ACHN (cell line): ENCODE measurements at regions not wholly inside any gene's neighbourhood (a gene's known extent, or its start where the extent isn't known, plus 50 kb on each side); places are given as distances from the start of the nearest gene placed in this dataset.

Source experiments
- DNase-seq: peaks from one replicate; pipeline ENCODE4 v3.0.0-alpha.2; 2015
- in situ Hi-C: cut with HindIII; loops from 2 replicates; pipeline ENCODE4 v1.10.0; 2017; ENCODE audit warnings: low sequenced_read_pairs, low pct_ligation_motif_present, low pct_unique_long_range_greater_than_20kb

GRCh38 chr4:43374216-43374751 is 481.8 kb downstream of the GRXCR1 start:
- in situ Hi-C loops, result no loop called here
- DNase-seq, result no peak

- in situ Hi-C loops, result no loop called here
- no peak for DNase-seq
These were observed 486.5 kb downstream of the GRXCR1 start for GRCh38 chr4:43379016-43379415.

GRCh38 chr4:43380093-43380492 is 487.6 kb downstream of the GRXCR1 start:
- in situ Hi-C loops, result no loop called here

GRCh38 chr4:43391069-43391468 is 498.6 kb downstream of the GRXCR1 start:
- in situ Hi-C loops, result no loop called here

More at GRCh38 chr4:43380093-43380492, 487.6 kb downstream of the GRXCR1 start:
- no peak for DNase-seq

GRCh38 chr4:43394976-43395375 is 502.5 kb downstream of the GRXCR1 start:
- no peak for DNase-seq
- in situ Hi-C loops, result no loop called here

More at GRCh38 chr4:43391069-43391468, 498.6 kb downstream of the GRXCR1 start:
- DNase-seq, result no peak

- no peak for DNase-seq
- in situ Hi-C loops, result no loop called here
These were observed 507.2 kb downstream of the GRXCR1 start for GRCh38 chr4:43399726-43400125.

GRCh38 chr4:43402393-43402792 is 509.9 kb downstream of the GRXCR1 start:
- in situ Hi-C loops, result no loop called here

GRCh38 chr4:43410636-43411035 is 518.1 kb downstream of the GRXCR1 start:
- in situ Hi-C loops, result no loop called here
- no peak for DNase-seq

More at GRCh38 chr4:43402393-43402792, 509.9 kb downstream of the GRXCR1 start:
- no peak for DNase-seq

GRCh38 chr4:43411226-43411625 is 518.7 kb downstream of the GRXCR1 start:
- in situ Hi-C loops, result no loop called here
- DNase-seq, result no peak

GRCh38 chr4:43423276-43423675 is 530.8 kb downstream of the GRXCR1 start:
- in situ Hi-C loops, result no loop called here
- no peak for DNase-seq

- in situ Hi-C loops, result no loop called here
- no peak for DNase-seq
These were observed 532.7 kb downstream of the GRXCR1 start for GRCh38 chr4:43425206-43425605.

GRCh38 chr4:43435291-43435690 is 542.8 kb downstream of the GRXCR1 start:
- in situ Hi-C loops, result no loop called here
- no peak for DNase-seq

- in situ Hi-C loops, result no loop called here
- no peak for DNase-seq
These were observed 560.4 kb downstream of the GRXCR1 start for GRCh38 chr4:43452948-43453347.

- in situ Hi-C loops, result no loop called here
- no peak for DNase-seq
These were observed 563.9 kb downstream of the GRXCR1 start for GRCh38 chr4:43456383-43456782.

- in situ Hi-C loops, result no loop called here
- no peak for DNase-seq
These were observed 565.4 kb downstream of the GRXCR1 start for GRCh38 chr4:43457866-43458265.

GRCh38 chr4:43458293-43458692 is 565.8 kb downstream of the GRXCR1 start:
- DNase-seq, result no peak
- in situ Hi-C loops, result no loop called here

GRCh38 chr4:43471950-43472349 is 579.4 kb downstream of the GRXCR1 start:
- in situ Hi-C loops, result no loop called here
- peak; percentile 38 for DNase-seq

- DNase-seq, result no peak
- in situ Hi-C loops, result no loop called here
These were observed 589.0 kb downstream of the GRXCR1 start for GRCh38 chr4:43481526-43481925.

GRCh38 chr4:43485196-43485595 is 592.7 kb downstream of the GRXCR1 start:
- in situ Hi-C loops, result no loop called here
- no peak for DNase-seq

GRCh38 chr4:43496188-43496587 is 603.7 kb downstream of the GRXCR1 start:
- peak; percentile 25 for DNase-seq
- in situ Hi-C loops, result no loop called here

- in situ Hi-C loops, result no loop called here
- DNase-seq, result no peak
These were observed 604.1 kb downstream of the GRXCR1 start for GRCh38 chr4:43496602-43497001.
